ENCODE measurements at regions not wholly inside any gene's neighbourhood (a gene's known extent, or its start where the extent isn't known, plus 50 kb on each side); places are given as distances from the start of the nearest gene placed in this dataset.
"Not testable (repeated sequence)": the region's sequence is repeated elsewhere in the genome, so short reads cannot be mapped to it uniquely, and the experiment has no call there.

- no peak for DNase-seq
These were observed 70.1 kb downstream of the ZNF330 start for GRCh38 chr4:141290771-141291170.

DNA sequence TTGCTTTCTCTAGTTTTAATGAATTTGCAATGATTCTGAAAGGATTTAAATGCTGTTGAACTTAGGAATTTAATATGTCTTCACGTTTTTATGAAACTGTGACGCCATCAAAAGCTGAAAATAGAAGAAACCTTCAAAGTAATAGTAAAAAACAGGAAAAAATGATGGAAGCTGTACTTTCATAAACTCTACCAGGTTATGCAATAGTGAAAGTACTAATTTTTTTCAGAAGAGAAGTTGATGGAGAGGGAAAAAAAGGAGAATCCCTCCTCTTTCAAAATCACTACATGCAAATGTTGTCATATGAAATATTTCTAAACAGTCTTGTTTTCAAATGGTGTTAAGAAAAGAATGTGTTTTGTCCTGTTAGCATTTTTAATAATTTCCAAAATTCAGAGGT is 73.6 kb downstream of the ZNF330 start:
- no peak for DNase-seq

DNA sequence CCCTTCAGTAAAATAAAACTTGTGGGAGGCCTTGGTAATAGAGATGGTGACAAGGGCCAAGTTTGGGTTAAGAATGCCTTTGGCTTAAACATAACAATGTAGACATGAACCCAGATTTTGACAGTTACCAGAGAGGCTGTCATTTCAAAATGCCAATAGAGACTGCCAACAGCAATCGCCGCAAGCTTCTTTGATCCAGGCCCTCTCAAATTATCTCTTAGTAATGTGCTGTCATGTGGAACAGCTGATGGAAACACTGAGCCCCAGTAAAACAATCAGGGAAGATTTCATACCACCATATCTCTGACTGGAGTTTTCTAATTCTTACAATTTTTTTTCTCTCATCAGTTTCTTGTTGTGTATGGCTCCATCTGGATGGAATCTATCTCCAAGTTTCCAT is 80.5 kb downstream of the ZNF330 start:
- DNase-seq: no peak

DNA sequence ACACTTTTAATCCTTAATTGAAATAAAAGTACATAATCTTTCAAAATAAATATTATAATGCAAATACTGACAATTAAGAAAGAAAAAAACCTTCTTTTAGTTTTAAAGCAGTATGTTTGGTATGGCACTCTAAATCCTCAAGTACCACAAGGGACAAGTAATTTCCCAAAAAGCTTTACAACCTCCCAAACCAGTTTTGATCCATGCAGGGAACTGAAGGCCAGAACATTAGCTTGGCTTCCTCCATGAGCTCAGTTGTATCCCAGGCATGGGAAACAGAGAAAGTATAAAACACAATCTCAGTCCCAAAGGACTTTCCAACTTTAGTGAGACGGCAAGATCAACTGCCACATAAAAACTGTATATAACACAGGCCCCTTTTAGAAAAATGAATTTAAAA is 82.2 kb downstream of the ZNF330 start:
- DNase-seq: no peak

DNA sequence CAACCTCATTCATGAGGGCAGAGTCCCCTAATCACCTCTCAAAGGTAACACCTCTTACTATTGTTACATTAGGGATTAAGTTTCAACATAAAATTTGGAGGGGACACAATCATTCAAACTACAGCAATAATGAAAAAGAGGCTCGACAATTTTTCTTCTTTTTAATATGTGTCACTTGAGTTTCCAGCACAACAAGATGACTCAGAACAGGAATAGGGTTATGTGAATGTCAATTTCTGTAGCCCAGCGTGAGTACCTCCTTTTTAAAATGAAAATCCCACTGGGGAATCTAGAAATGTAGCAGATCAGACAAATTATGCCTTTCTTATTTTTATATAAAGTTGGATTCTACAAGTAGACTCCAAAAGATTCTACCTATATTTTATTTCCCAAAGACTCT is 83.7 kb downstream of the ZNF330 start:
- no peak for DNase-seq

- no peak for DNase-seq
These were observed 85.6 kb downstream of the ZNF330 start for GRCh38 chr4:141306331-141306730.

DNA sequence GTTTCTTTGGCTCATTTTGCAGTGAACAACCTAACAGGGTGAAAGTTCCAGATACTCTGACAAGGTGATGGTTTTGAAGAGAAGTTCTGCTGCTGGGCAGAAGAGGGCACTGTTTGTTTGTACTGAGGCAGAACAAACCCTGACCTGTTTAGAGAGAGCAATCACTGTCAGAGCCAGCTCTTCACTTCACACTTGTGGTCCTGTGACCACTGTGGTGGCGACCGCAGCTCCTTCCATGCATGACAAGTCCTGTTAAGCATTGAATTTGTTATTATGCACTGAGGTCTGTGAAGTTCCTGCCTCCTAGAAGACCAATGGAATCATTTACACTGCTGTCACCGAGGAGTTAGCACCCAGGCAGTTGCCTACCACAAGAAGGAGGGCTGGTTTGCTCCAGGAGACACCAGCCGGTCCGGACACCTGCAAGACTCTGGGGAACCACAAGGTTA is 86.6 kb downstream of the ZNF330 start:
- DNase-seq: peak; percentile 82

DNA sequence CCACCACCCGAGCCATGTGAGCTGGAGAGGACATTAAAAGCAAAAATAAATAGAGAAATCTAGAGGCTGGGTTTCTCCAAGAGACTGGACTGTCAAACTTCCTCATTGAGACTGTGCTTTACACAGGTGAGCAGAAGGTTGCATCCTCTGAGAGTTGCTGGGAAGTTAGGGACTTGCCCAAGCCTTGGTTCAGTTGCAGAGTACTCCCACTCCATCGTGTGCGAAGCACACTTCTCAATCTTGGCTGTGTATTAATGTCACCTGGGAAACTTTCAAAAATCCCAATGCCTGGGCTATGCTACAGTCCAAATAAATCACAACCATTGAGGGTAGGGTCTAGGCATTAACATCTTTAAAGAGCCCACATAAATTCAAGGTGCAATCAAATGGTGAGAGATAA is 89.2 kb downstream of the ZNF330 start:
- no peak for DNase-seq

GRCh38 chr4:141311246-141312204 is 90.8 kb downstream of the ZNF330 start:
- no peak for DNase-seq

GRCh38 chr4:141314627-141315026 is 93.9 kb downstream of the ZNF330 start:
- no peak for DNase-seq

GRCh38 chr4:141328560-141329173 is 108.0 kb downstream of the ZNF330 start:
- peak; percentile 26 for DNase-seq

DNA sequence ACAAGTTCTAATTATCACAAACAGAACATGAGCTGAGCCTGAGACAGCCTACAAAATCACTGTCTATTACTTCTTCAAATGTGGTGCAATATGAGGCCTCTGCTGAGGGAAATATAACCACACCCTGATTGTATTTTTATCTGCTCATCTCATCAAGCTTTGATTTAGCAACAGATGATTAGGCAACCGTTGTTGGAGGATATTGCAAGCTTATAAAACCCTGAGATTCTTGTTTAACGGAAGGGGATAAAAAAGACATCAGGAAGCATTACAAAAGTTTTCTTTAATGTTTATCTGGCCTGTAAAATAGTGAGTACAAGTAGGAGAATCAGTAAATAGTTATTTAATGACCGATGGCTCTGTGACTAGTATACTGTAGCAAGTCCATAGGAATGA is 108.5 kb downstream of the ZNF330 start:
- DNase-seq: peak; percentile 31

GRCh38 chr4:141330616-141331015 is 109.9 kb downstream of the ZNF330 start:
- DNase-seq: no peak

DNA sequence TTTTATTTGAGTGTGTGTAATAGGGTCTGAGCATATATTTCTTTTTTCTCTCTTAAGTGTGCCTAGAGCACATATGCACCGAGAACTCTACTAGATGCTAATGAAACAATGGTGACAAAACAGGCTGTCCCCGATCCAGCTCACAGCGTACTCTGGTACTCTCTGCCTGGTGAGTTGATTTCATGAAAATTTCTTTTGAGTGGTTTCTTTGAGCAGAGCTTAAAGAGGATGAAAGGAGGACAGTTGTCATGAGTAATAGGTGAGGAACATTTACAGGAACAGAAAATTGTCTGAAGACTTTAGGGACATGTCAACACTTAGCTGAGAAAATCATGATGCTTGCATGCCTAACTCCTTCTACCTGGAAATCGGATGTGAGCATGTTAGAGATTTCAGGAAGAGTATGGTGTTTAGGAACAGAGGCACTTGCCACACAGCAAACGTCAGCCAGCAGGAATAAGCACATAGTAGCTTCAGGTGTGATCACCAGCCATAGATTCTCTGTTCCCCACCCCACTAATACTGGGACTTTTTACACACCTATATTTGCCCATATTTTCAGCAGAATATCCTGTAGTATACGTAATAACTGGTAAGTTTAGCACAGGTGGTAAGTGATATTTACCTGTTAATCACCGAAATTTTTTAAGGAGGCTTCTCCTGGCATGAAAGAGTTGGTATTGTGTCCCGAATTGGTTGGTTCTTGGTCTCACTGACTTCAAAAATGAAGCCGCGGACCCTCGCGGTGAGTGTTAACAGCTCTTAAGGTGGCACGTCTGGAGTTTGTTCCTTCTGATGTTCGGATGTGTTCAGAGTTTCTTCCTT is 111.1 kb downstream of the ZNF330 start:
- DNase-seq: no peak

DNA sequence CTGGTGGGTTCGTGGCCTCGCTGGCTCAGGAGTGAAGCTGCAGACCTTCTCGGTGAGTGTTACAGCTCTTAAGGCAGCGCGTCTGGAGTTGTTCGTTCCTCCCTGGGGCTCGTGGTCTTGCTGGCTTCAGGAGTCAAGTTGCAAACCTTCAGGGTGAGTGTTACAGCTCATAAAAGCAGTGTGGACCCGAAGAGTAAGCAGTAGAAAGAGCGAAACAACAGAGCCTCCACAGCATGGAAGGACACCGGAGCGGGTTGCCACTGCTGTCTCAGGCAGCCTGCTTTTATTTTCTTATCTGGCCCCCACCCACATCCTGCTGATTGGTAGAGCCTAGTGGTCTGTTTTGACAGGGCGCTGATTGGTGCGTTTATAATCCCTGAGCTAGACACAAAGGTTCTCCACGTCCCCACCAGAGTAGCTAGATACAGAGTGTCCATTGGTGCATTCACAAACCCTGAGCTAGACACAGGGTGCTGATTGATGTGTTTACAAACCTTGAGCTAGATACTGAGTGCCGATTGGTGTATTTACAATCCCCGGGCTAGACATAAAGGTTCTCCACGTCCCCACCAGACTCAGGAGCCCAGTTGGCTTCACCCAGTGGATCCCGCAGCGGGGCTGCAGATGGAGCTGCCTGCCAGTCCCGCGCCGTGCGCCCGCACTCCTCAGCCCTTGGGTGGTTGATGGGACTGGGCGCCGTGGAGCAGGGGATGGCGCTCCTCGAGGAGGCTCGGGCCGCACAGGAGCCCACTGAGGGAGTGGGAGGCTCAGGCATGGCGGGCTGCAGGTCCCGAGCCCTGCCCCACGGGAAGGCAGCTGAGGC is 111.9 kb downstream of the ZNF330 start:
- not testable (repeated sequence) for DNase-seq

DNA sequence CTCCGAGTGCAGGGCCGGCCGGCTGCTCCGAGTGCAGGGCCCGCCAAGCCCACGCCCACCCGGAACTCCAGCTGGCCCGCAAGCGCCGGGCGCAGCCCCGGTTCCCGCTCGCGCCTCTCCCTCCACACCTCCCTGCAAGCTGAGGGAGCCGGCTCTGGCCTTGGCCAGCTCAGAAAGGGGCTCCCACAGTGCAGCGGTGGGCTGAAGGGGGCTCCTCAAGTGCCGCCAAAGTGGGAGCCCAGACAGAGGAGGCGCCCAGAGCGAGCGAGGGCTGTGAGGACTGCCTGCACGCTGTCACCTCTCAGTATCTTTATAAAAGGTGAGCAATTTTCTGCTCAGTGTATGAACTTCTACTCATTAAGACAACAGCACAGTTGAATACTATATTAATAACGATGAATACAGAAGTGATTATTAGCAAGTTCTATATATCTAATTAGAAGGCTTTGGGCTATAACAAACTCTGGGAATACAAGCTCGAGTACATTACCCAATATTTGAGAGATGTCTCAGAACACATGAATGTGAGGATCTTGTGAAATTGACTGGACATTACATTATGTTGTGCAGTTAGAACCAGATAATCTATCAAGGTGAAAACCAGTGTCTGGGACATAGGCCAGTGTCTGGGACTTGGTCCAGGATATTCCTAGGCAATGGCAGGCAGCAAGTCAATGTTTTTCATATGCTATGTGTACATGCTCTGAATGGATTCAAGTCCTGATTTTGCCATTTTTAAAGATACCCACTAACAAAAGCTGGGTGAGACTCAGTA is 112.9 kb downstream of the ZNF330 start:
- peak; percentile 20 for DNase-seq

GRCh38 chr4:141335166-141335565 is 114.5 kb downstream of the ZNF330 start:
- DNase-seq: no peak

- DNase-seq: no peak
These were observed 117.5 kb downstream of the ZNF330 start for GRCh38 chr4:141338238-141338637.

DNA sequence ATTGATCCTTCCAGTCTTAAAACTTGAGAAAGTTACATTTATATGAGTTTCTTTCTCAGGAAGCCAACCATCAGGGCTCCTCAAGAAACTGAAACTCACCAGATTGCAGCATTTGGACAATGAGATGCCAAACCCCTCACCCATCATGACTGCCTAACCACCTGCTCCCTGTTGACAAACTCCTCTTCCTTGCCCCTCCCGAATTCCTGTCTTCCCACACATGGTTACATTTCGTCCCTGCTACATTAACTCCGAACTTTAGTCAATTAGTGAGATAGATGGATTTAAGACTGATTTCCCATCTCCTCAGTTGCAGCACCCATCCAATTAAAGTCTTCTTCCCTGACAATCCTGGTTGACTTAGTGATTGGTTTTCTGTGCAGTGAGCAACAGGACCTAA is 118.7 kb downstream of the ZNF330 start:
- DNase-seq: no peak

DNA sequence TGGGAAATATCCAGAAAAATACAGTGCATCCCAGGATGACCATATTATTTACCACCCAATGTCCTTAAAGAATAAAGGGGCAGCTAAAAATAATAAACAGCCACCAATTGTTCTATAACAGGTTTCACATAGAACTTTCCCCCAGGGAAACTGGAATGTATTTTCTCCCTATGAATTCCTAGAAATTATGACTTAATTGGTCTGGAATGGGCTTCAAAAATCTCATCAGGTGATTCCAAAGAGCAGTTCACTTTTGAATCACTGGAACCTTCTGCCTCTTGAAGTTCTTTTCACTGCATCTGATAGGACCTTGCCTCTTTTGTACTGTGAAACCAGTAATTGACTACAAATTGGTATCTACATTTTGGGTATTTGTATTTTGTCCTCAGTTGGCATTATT is 119.3 kb downstream of the ZNF330 start:
- DNase-seq: peak; percentile 23

DNA sequence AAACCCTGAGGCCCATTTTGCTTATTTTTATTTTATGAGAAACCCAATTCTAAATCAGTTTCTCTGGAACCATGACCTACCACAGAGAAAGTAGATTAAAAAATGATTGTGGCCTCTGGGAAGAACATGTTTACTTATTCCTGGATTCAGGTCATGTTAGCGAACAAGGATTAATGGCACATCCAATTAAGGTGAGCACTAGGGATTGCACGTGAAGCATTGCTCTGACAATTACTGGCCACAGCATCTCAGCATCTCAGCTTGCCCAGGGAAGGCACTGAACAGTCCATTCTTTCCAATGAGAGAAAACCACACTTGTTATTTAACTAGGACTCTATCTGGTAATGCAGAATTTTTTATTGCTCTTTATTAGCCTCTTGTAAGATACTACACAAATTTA is 119.8 kb downstream of the ZNF330 start:
- DNase-seq: no peak

All from fibroblast of skin of scalp (primary cell).